C1 segment of cervical spinal cord (tissue), 14 donors: ENCODE measurements at regions not wholly inside any gene's neighbourhood (a gene's known extent, or its start where the extent isn't known, plus 50 kb on each side); places are given as distances from the start of the nearest gene placed in this dataset.

Source experiments
- DNase-seq, 14 donors: peaks; one replicate each; lab custom pipeline; 2025; lab: John Stamatoyannopoulos, UW

DNA sequence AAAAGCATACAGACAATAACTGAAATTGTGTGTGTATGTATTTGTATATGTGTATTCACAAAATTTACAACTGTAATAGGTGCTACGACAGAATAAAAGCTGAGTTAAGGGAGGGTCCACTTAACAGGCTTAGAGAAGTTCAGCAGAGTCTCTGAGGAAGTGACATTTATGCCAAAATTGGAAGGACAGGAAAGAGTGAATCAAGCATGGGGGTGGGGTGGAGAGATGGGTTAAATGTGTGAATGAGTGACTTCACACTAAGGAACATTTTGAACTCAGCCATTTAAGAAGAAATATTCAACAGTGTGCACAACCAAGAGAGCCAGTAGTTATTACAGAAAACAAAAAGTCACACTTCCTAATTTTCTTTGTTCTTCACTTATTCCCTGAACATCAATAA is 53.8 kb upstream of the RGS1 start:
- no peak for DNase-seq

DNA sequence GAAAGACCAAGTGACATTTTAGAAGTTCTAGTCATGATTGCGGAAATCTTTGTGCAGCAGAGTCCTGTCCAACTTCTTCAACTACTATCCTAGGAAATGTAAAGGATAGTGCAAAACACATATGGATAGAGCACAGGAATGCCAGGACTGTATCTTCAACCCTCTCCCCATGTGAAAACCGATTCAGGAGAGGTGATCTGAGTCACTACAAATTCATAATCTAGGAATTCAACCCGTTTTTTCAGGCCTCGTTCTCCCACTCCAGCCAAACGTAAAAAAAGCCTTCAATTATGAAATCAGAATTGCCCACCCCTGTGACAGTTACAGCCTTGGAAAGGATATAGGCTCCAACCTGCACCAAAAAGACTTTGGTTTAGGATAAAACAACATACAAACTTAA is 52.9 kb upstream of the RGS1 start:
- DNase-seq: no peak

DNA sequence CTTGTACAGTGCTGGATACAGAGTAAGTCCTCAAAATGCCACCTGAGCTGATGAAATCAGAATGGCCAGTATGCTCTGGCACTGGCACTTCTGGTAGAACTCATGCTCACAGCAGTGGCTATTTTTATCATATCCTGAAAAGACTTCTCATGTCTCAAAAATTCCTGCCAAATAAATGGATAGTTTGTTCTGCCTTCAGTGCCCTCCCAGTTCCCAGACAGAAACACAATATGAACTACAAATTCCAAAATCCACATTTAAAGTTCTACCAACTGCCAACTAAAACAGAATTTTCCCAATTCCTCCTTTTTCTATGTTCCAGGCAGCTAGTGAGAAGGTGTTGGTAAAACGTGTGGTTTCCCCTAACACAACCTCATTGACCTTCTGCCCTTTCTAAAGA is 51.4 kb upstream of the RGS1 start:
- DNase-seq: no peak
